ENCODE measurements at regions not wholly inside any gene's neighbourhood (a gene's known extent, or its start where the extent isn't known, plus 50 kb on each side); places are given as distances from the start of the nearest gene placed in this dataset.

GRCh38 chr13:50670847-50671496 lies 172.5 kb downstream of the DLEU7 start:
- DNase-seq: no peak

DNA sequence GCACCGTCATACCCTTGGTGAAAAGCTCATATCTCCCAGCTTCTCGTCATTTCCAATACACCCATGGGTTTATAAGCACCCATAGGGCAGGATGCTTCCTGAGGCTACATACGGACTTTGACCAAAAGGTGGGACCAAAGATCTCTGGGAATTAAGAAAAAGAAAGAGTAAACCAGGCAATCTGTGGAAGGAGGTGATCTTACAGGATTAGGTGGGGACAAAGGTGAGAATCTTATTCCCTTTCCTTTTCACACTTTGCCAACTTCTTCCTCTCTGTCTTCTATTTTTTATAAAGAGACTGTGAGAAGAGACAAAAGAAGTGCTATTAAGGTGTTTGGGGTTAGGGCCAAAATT lies 172.0 kb downstream of the DLEU7 start:
- no peak for DNase-seq

DNA sequence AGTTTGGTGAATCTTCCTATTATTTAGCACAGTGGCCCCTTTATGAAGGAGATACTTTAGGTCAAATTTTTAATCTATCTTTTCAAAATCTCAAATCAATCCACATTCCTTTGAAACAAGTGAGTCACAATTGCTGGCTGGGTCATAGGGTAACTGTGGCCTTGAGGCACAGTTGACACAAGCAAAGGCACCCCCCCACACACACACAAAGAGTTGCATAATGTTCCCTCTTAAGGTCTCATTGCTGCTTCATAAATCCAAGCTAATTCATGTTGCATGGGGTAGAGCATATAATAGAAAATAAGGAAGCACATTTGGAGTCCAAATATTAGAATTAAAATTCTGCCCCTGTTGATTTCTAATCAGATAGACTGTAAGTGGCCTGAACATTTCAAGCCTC lies 171.5 kb downstream of the DLEU7 start:
- DNase-seq: no peak

DNA sequence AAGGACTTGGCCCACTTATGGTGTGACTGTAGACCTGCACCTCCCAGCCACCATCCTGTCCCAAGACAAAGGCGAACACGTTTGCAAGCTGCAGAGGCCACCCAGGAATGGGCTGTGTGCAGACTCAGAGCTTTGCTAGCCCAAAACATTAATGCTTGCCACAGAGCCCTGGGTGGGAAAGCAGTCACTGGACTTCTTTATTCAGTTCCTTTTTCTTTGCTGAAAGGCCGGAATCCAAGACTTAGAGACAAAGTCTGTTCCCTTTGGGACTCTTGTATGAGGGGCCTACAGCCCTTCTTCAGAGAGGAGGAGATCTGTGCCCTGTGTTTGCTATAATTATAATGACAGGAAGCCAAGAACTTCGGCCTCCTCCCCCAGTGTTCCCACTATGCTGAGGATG lies 167.8 kb downstream of the DLEU7 start:
- no peak for DNase-seq

DNA sequence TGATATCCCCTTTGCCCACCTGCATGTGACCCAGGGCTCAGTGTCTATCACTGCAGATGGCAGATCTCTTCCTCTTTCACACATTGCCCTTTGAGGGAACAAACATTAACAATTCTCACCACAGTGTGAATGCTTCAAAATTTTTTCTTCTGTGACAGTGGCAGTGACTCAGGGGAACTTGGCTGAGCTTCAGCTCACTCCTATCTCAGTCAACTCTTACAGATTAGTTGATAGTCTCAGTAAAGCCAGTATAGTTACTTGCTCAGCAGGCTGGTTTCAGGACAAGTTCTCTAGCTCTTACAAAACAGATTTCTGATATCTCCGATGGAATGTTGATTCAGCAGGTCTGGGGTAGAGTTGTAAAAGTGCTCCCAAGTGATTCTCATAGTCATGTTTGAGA lies 166.9 kb downstream of the DLEU7 start:
- DNase-seq: no peak

- DNase-seq: no peak
Measured at GRCh38 chr13:50677258-50677657, 166.2 kb downstream of the DLEU7 start.

DNA sequence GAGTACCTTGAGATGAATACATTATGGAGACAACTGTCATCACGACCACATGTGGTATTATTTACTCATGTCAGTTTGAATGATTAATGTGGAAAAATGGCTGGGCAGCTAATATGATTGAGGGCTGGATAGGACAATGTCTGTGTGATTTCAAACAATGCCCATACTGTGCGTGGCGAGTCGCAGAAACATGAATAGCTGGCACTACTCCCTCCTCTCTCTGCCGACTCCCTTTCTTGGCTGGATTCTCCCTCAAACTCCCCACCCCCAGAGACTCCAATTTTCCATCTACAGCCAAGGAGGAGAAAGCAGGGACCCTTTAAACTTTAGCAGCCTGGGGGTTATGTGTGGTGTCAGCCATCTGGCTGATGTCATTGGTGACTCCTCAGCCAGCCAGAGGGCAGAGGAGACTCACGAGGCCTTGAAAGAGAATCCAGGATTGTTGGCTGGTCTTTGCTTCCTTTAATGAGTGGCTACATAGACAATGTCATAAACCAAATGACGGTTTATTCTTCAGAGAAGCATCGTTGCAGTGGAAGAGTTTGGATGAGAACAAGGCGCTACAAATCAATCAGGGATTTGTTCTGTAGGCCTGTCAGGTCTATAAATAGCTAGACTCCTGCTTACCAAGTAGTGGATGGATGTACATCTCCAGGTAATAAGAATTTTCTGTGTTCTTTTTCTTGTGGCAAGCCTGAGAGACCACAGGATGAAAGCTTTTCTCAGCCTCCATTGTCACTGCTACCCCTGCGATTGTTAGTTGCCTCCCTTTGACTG lies 165.6 kb downstream of the DLEU7 start:
- DNase-seq: no peak

DNA sequence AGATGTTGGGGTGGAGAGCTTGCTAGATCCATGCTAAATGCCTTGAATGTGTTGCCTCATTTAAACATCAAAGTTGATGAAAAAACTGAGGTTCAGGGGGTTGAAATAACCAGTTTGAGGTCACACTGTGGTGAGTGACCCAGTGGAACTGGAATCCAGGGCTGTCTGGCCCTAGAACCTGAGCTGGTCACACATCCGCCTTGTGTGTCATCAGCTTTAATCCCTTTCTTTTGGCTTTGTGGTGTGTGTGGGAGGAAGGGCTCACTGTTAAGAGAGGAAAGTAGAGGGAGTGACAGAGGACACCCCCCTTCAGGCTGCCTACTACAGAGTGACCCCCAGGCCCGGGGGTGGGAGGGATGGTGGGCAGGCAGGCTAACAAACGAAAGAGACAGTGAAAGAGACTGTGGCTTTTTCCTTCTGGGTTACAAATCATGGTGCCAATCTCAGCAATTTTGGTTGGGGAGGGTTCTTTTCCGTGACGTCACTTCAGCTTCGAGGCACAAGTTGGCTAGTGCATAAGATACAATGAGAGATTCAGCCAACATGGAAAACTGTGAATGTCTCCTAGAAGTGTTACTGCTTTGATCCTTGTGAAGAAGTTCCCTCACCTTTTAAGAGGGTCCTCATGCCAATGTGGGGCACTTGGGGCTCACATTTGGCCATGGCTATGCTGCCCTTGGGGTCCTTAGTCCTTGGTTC lies 164.9 kb downstream of the DLEU7 start:
- no peak for DNase-seq

- no peak for DNase-seq
Measured at GRCh38 chr13:50679321-50679720, 164.2 kb downstream of the DLEU7 start.

DNA sequence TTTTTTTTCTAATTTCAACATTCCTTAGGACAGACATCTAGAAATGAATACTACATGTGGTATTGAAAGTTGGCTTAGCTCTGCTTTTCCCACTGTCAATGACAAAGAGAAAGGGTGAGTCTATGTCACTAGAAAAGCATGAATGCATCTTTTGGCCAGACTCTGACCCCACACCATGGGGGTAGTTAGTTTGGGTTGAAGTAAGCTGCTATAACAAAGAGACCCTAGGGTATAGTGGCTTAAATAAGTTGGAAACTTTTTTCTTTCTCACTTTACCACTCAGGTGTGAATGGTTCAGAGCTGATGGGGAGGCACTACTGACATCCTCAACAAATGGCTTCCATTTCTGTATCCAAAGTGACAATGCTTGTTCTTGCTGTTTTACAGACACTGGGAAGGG lies 161.5 kb downstream of the DLEU7 start:
- DNase-seq: no peak

- no peak for DNase-seq
Measured at GRCh38 chr13:50682966-50683365, 160.5 kb downstream of the DLEU7 start.

DNA sequence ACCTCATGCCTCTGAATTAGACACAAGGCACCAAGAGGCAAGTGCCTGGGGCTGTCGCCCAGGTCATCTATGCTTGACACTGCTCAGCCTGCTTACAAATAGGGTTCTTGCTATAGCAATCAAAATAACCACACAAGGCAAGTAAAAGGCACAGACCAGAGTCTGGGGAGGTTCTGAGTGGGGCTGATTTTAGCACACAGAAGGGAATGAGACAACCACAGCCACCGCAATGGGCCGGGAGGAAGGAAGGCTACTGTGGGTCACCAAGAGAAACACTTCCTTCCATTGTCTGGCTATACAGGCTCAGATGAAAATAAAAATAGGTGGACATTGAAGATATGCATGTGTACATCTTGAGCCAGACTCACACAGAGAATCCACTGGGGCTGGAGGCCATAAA lies 159.1 kb downstream of the DLEU7 start:
- DNase-seq: no peak

- no peak for DNase-seq
Measured at GRCh38 chr13:50685491-50685890, 158.0 kb downstream of the DLEU7 start.

DNA sequence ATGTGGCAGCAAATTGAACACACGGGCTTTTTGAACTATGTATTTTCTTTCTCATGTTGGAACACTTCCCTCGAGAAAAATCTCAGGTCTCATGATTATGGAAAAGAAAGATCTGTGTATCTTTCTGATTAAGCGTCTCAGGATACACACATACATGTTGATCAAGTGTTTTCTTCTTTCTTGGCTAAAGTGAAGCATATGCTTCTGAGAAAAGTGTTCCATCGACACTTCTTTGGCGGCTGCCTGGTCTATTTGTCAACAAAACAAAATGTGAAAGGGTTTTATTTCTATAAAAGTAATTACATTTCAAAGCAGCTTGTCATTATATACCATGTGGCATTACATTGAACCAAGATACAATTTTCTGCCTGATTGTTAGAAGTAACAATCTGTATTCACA lies 157.5 kb downstream of the DLEU7 start:
- DNase-seq: no peak

DNA sequence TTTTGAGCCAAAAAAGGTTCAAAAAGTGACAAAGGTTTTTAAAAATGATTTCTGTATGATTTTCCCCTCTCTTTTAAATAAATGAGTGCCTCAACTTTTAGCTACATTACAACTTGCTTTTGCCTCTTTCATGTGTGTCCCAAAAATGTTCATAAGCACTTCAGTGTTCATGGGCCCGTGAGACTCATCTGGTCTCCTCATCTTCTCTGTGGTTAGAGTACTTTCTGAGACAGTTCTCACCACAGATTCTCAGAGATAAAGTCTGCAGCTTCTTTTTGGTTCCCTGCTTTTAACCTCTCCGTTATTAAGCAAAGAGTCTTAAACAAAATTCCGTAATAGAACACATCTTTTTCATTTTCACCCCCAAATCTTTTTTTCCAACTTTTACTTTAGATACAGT lies 156.9 kb downstream of the DLEU7 start:
- no peak for DNase-seq

DNA sequence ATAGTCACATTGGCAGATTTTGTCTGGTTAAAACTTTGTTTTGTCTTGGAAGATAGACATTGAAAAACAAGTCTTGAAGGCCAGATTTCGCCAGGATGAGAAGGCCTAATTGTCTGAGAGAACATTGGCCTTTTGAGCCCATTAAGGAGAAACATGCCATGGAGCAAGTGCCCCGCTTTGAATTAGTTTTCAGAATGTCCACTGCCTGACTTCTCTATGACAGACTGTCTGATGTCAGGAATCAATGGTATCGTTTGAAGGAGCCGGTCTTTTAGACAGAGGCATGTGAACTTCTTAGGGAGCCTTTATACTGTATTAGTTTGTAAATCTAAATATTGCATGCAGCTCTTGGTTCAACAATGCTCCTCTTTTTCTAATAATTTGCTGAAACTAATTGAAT lies 155.9 kb downstream of the DLEU7 start:
- no peak for DNase-seq

DNA sequence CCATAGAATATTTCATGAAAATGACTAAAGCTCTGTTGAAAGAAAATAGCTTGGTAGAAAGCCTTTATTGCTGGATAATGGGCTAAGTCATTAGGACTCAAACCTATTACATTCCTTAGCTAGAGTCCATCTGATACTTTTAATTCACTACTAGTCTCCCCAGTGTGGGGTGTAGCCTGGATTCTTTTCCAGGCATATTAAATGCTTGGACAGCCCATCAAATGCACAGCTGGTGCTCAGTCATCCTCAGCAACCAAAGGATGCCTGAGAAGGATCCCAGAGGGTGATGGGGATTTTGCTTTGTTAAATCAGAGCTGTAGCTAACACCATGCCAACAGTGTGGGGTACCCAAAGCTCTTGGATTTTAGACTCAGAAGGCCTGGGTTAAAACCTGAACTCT lies 153.5 kb downstream of the DLEU7 start:
- no peak for DNase-seq

GRCh38 chr13:50691176-50691680 lies 152.3 kb downstream of the DLEU7 start:
- DNase-seq: no peak

GRCh38 chr13:50691681-50692263 lies 151.7 kb downstream of the DLEU7 start:
- no peak for DNase-seq

GRCh38 chr13:50692396-50692915 lies 151.0 kb downstream of the DLEU7 start:
- DNase-seq: no peak

GRCh38 chr13:50693727-50694126 lies 149.8 kb downstream of the DLEU7 start:
- DNase-seq: no peak

GRCh38 chr13:50697746-50698539 lies 145.5 kb downstream of the DLEU7 start:
- no peak for DNase-seq
